NAMALWA (cell line): ENCODE measurements at regions not wholly inside any gene's neighbourhood (a gene's known extent, or its start where the extent isn't known, plus 50 kb on each side); places are given as distances from the start of the nearest gene placed in this dataset.
"Not testable (repeated sequence)": the region's sequence is repeated elsewhere in the genome, so short reads cannot be mapped to it uniquely, and the experiment has no call there.

Experiments used
- DNase-seq: peaks from one replicate; pipeline ENCODE4 v3.0.0-alpha.2; 2015; ENCODE audit warnings: low spot score

- no peak for DNase-seq
These were observed 228.7 kb upstream of the ANKRD50 start for GRCh38 chr4:124941267-124941666.

GRCh38 chr4:124940387-124940786 lies 227.9 kb upstream of the ANKRD50 start:
- no peak for DNase-seq

- DNase-seq, result no peak
These were observed 227.4 kb upstream of the ANKRD50 start for GRCh38 chr4:124939908-124940307.

- DNase-seq, result no peak
These were observed 226.3 kb upstream of the ANKRD50 start for GRCh38 chr4:124938836-124939235.

GRCh38 chr4:124937993-124938392 lies 225.5 kb upstream of the ANKRD50 start:
- no peak for DNase-seq

GRCh38 chr4:124936427-124936826 lies 223.9 kb upstream of the ANKRD50 start:
- DNase-seq, result no peak

- DNase-seq, result no peak
These were observed 222.4 kb upstream of the ANKRD50 start for GRCh38 chr4:124934916-124935315.

GRCh38 chr4:124933521-124933920 lies 221.0 kb upstream of the ANKRD50 start:
- DNase-seq, result no peak

GRCh38 chr4:124932447-124932846 lies 219.9 kb upstream of the ANKRD50 start:
- DNase-seq, result no peak

- DNase-seq, result no peak
These were observed 218.5 kb upstream of the ANKRD50 start for GRCh38 chr4:124931050-124931449.

- DNase-seq, result not testable (repeated sequence)
These were observed 210.2 kb upstream of the ANKRD50 start for GRCh38 chr4:124922748-124923147.

- no peak for DNase-seq
These were observed 206.1 kb upstream of the ANKRD50 start for GRCh38 chr4:124918559-124919122.

- DNase-seq, result no peak
These were observed 202.5 kb upstream of the ANKRD50 start for GRCh38 chr4:124915073-124915472.

GRCh38 chr4:124913237-124913636 lies 200.7 kb upstream of the ANKRD50 start:
- no peak for DNase-seq

- no peak for DNase-seq
These were observed 197.8 kb upstream of the ANKRD50 start for GRCh38 chr4:124910327-124910726.

- DNase-seq, result no peak
These were observed 195.3 kb upstream of the ANKRD50 start for GRCh38 chr4:124907881-124908280.

- DNase-seq, result no peak
These were observed 192.9 kb upstream of the ANKRD50 start for GRCh38 chr4:124905441-124905840.

- no peak for DNase-seq
These were observed 192.3 kb upstream of the ANKRD50 start for GRCh38 chr4:124904723-124905388.

- DNase-seq, result no peak
These were observed 191.6 kb upstream of the ANKRD50 start for GRCh38 chr4:124903995-124904722.

GRCh38 chr4:124902001-124902515 lies 189.5 kb upstream of the ANKRD50 start:
- no peak for DNase-seq

- no peak for DNase-seq
These were observed 187.5 kb upstream of the ANKRD50 start for GRCh38 chr4:124899997-124900396.

- no peak for DNase-seq
These were observed 178.0 kb upstream of the ANKRD50 start for GRCh38 chr4:124890522-124890921.

GRCh38 chr4:124887739-124888138 lies 175.2 kb upstream of the ANKRD50 start:
- no peak for DNase-seq
